ENCODE measurements at regions not wholly inside any gene's neighbourhood (a gene's known extent, or its start where the extent isn't known, plus 50 kb on each side); places are given as distances from the start of the nearest gene placed in this dataset.
"Not testable (repeated sequence)": the region's sequence is repeated elsewhere in the genome, so short reads cannot be mapped to it uniquely, and the experiment has no call there.

GRCh38 chr11:80980227-80980626 is 1539.4 kb upstream of the TENM4 start:
- DNase-seq = no peak

GRCh38 chr11:80973786-80974185 is 1533.0 kb upstream of the TENM4 start:
- no peak for DNase-seq

GRCh38 chr11:80970037-80970436 is 1529.2 kb upstream of the TENM4 start:
- no peak for DNase-seq

- DNase-seq = no peak
Observed at GRCh38 chr11:80967649-80968048, 1526.8 kb upstream of the TENM4 start.

GRCh38 chr11:80960381-80961029 is 1519.7 kb upstream of the TENM4 start:
- no peak for DNase-seq

- no peak for DNase-seq
Observed at GRCh38 chr11:80959751-80960150, 1518.9 kb upstream of the TENM4 start.

GRCh38 chr11:80958987-80959386 is 1518.2 kb upstream of the TENM4 start:
- no peak for DNase-seq

- DNase-seq = no peak
Observed at GRCh38 chr11:80958361-80958760, 1517.5 kb upstream of the TENM4 start.

- no peak for DNase-seq
Observed at GRCh38 chr11:80955588-80955987, 1514.8 kb upstream of the TENM4 start.

GRCh38 chr11:80948781-80949180 is 1508.0 kb upstream of the TENM4 start:
- DNase-seq = no peak

- no peak for DNase-seq
Observed at GRCh38 chr11:80944758-80945157, 1503.9 kb upstream of the TENM4 start.

- no peak for DNase-seq
Observed at GRCh38 chr11:80943226-80943625, 1502.4 kb upstream of the TENM4 start.

GRCh38 chr11:80937842-80938241 is 1497.0 kb upstream of the TENM4 start:
- DNase-seq = no peak

GRCh38 chr11:80930038-80930437 is 1489.2 kb upstream of the TENM4 start:
- DNase-seq = no peak

- DNase-seq = no peak
Observed at GRCh38 chr11:80929031-80929805, 1488.4 kb upstream of the TENM4 start.

GRCh38 chr11:80925321-80925720 is 1484.5 kb upstream of the TENM4 start:
- no peak for DNase-seq

- not testable (repeated sequence) for DNase-seq
Observed at GRCh38 chr11:80921310-80921709, 1480.5 kb upstream of the TENM4 start.

GRCh38 chr11:80916173-80916798 is 1475.5 kb upstream of the TENM4 start:
- no peak for DNase-seq

- DNase-seq = no peak
Observed at GRCh38 chr11:80914311-80914710, 1473.5 kb upstream of the TENM4 start.

GRCh38 chr11:80911666-80912065 is 1470.8 kb upstream of the TENM4 start:
- no peak for DNase-seq

- DNase-seq = no peak
Observed at GRCh38 chr11:80900265-80900664, 1459.4 kb upstream of the TENM4 start.

- no peak for DNase-seq
Observed at GRCh38 chr11:80899381-80899780, 1458.6 kb upstream of the TENM4 start.

GRCh38 chr11:80898910-80899309 is 1458.1 kb upstream of the TENM4 start:
- no peak for DNase-seq
